GM19372 (cell line): ENCODE measurements at regions not wholly inside any gene's neighbourhood (a gene's known extent, or its start where the extent isn't known, plus 50 kb on each side); places are given as distances from the start of the nearest gene placed in this dataset.

Source experiments
- ATAC-seq: cut with Tn5 transposase; IDR thresholded peaks from one replicate; pipeline ENCODE4 v1.9.1; 2021; ENCODE audit warnings: mild to moderate bottlenecking, low read depth, moderate library complexity; ENCODE audit not compliant: unreplicated experiment

DNA sequence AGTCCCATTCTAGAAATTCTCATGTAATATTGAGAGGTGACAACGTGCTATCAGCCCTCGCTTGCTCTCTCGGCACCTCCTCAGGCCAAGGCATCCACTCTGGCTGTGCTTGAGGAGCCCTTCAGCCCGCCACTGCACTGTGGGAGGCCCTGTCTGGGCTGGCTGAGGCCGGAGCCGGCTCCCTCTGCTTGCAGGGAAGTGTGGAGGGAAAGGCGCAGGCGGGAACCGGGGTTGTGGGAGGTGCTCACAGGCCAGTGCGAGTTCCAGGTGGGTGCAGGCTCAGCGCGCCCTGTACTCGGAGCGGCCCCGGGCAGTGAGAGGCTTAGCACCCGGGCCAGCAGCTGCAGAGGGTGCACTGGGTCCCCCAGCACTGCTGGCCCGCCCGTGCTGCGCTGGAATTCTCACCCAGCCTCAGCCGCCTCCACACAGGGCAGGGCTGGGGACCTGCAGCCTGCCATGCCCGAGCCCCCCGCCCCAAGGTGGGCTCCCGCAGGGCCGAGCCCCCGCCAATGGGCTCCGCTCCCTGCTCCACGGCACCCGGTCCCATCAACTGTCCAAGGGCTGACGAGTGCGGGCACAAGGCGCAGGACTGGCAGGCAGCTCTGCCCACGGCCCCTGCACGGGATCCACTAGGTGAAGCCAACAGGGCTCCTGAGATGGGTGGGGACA is 1680.6 kb upstream of the LRRTM1 start:
- ATAC-seq = no peak

- no peak for ATAC-seq
Measured at GRCh38 chr2:81981585-81981984, 1677.0 kb upstream of the LRRTM1 start.

- no peak for ATAC-seq
Measured at GRCh38 chr2:81979086-81979485, 1674.5 kb upstream of the LRRTM1 start.

DNA sequence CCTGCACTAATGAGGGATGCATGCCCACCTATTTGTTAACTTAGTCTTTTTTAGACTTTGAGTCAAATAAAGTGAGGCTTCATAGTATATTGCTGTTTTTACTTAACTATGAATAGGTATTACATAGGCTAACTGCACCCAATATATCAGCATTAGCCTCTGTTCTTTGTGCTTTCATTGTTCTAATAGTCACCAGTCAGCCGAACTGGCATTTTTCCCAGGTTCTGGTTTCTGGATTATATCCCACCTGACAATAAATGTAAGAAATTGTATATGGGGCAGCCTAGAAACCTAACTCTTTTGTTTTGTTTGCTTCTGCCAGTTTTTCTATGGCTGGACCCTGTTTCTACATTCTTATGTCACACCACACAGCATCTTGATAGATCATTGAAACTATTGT is 1672.4 kb upstream of the LRRTM1 start:
- ATAC-seq = no peak

- no peak for ATAC-seq
Measured at GRCh38 chr2:81974216-81974615, 1669.7 kb upstream of the LRRTM1 start.

- no peak for ATAC-seq
Measured at GRCh38 chr2:81942876-81943275, 1638.3 kb upstream of the LRRTM1 start.

DNA sequence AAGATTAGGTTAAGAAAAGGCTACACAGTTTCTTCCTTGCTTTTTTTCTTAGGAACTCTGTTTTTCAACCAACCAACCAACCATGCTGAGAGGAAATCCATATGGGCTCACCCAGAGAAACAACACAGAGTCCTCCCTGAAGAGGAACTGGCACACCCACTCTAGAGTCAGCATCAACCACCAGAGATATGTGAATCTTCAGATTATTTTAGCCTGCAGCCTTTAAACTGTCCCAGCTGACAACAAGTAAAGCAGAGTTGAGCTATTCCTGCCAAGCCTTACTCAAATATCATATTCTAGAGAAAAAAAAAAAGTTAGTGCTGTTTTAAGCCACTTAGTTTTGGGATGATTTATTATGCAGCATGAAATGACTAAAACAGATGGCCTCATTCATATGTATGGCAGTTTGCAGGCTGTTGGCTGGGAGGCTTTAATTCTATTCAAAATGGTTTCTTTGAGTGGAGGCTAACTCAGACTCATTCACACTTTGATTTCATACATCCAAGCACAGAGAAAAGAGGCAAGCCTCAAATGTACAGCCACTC is 1637.7 kb upstream of the LRRTM1 start:
- no peak for ATAC-seq

- no peak for ATAC-seq
Measured at GRCh38 chr2:81940266-81940955, 1635.9 kb upstream of the LRRTM1 start.

GRCh38 chr2:81937944-81938343 is 1633.4 kb upstream of the LRRTM1 start:
- no peak for ATAC-seq

DNA sequence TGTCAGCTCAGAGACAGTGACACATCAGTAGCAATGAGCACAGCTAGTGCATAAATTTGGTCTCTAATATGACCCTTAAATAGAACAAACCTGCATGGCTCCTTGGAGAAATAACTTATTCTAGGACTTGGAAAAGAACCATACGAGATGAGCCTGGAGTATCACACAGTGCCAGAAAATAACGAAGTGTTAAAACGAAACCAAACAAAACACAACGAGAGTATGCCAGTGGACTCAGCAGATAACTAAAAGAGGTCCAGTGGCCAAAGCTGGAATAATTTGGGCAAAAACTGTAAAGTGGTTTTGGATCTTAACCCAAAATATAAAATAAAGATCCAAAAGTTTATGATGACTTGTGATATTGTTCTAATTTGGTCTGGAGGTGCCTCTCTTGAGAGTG is 1599.0 kb upstream of the LRRTM1 start:
- no peak for ATAC-seq

GRCh38 chr2:81901017-81901416 is 1596.5 kb upstream of the LRRTM1 start:
- ATAC-seq = no peak

- ATAC-seq = no peak
Measured at GRCh38 chr2:81895620-81896250, 1591.2 kb upstream of the LRRTM1 start.

- no peak for ATAC-seq
Measured at GRCh38 chr2:81894451-81894990, 1590.0 kb upstream of the LRRTM1 start.

DNA sequence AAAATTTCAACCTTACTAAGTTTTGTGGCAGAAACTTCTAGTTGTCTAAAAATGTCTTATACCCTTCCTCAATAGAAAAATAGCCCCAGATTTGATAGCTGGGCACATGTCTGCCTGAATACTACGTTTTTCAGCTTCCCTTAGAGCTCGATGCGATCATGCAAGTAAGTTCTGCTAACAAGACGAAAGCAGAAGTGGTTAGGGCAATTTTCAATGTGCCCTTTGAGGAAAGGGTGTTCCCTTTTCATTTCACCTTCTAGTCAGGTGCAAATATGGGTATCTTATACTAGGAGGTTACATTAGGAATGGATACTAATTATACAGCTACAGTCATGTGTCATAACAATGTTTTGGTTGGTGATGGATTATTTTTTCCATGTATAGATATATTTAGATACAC is 1572.1 kb upstream of the LRRTM1 start:
- ATAC-seq = no peak

DNA sequence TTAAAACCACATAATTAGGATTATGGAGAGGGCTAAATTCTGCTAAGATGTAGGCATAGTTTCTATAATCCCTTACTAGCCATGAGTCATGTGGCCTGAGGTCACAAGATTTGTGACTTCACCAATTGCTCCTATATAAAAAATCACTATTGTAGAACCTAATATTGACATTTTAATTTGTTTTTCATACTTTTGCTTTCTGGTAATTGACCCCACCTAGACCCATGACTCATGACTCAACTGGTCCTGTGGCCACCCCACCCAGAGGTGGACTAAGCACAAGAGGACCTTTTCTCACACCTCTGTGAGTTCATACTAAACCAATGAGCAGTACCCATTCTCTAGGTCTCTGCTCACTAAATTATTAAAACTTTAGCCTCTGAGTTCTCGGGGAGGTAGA is 1567.5 kb upstream of the LRRTM1 start:
- ATAC-seq = no peak

DNA sequence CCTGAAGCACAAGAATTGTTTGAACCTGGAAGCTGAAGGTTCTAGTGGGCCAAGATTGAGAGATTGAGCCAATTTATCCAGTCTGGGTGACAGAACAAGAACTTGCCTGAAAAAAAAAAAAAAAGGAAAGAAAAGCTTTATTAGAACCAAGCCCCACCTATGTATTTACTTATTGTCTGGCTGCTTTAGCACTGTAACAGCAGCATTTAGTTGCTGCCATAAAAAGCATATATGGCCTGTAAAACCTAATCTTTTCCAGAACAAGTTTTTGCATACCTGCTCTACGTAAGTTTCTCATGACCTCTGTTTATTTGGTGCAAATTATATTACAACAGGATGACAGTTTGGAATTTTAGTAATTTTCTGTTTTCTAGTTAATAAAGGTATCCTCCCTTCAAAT is 1565.6 kb upstream of the LRRTM1 start:
- ATAC-seq = no peak

DNA sequence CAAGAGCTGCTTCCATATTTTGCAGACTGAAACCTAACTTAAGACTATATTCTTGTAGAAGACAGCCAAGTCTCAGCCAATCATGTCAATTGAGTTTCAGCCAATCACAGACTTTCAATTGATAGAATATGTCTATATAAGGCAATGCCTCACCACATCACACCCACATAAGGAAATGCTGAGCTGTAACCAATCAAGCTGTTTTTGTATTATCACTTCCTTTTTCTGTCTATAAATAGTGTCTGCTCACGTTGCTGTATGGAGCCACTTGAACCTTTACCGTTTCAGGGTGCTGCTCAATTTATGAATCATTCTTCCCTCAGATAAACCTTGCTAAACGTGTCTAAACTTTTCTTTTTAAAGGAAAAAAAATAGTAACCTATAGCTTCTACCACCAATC is 1554.4 kb upstream of the LRRTM1 start:
- ATAC-seq = no peak

GRCh38 chr2:81853341-81853740 is 1548.8 kb upstream of the LRRTM1 start:
- ATAC-seq = no peak

DNA sequence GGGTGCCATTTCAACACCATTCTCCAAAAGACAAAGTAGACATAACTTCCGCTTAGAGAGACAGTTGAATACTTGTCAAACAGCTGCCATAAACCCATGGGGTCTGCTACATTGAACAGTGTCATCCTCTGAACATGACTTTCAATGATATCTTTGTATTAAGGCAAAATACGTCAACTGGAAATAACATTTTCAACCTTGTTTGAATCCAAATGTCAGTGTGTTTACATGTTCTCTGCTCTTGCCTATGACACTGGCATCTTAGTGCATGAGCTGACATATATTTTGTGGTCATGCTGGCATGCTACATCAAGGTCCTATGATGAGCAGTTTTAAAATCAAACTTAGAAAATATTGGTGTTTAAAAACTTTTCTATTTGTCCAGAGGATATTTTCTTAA is 1548.1 kb upstream of the LRRTM1 start:
- ATAC-seq = no peak

- no peak for ATAC-seq
Measured at GRCh38 chr2:81839780-81840179, 1535.2 kb upstream of the LRRTM1 start.

DNA sequence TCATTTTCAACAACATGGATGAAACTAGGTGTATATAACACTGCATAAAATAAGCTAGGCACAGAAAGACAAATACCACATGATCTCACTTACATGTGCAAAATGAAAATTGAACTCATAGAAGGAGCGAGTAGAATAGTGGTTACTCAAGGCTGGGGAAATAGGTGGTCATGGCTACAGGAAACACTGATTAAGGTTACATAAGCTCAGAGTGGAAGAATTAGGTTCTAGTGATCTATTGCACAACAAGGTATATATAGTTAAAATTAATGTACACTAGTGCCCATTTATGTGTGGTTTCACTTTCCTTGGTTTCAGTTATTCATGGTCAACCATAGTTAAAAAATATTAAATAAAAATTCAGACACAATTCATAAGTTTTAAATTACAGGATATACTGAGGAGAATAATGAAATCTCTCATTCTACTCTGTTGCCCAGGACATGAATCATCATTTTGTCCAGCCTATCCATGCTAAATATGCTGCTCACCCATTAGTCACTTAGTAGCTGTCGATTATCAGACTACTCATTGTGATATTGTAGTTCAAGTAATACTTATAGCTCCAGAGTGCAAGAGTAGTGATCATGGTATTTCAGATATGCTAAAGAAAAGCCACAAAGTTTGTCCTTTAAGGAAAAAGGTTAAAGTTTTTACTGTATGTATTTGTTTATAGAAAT is 1530.9 kb upstream of the LRRTM1 start:
- no peak for ATAC-seq
